Endothelial cell of hepatic sinusoid (primary cell): ENCODE measurements at regions not wholly inside any gene's neighbourhood (a gene's known extent, or its start where the extent isn't known, plus 50 kb on each side); places are given as distances from the start of the nearest gene placed in this dataset.
"Not testable (repeated sequence)": the region's sequence is repeated elsewhere in the genome, so short reads cannot be mapped to it uniquely, and the experiment has no call there.

Experiments
- in situ Hi-C: cut with HindIII; loops from 2 replicates; pipeline ENCODE4 v1.10.0; 2017; ENCODE audit warnings: low sequenced_read_pairs

DNA sequence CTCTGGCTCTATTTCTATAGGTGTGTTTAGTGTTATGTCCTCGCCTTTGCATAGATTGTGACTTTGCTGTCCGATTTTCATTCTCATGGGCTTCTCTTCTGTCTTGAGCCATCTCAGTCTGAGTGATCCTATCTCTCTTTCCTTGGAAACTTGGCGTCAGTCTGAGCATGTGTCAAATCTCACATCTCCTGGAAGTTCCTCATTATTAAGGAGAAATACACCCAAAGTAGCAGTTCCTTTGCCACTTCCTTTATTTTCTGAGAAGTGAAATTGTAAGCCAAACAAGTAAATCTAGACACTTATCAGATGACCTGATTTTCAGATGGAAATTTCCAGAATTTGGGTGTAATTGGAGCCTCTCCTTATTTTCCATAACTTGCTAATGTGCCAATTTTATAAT, 126.9 kb upstream of the ANKH start:
- in situ Hi-C loops: no loop called here

DNA sequence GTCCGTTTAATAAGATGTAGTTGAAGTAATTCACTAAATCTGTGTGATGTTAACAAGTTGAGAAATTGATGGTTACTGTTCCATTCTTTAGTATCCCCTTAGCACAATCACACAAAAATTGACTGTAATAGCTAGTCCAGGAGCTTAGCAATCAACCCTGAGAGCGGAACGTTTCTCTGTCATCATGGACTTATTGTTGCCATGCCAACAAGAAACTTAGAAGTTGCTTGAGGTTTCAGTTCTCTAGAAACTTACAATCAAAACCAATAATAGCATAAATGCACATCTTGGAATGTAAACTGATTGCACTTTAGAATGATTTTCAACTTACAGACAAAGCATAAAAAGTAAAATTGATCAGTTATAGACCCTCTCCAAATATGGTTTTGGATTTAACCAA, 125.4 kb upstream of the ANKH start:
- in situ Hi-C loops: no loop called here

DNA sequence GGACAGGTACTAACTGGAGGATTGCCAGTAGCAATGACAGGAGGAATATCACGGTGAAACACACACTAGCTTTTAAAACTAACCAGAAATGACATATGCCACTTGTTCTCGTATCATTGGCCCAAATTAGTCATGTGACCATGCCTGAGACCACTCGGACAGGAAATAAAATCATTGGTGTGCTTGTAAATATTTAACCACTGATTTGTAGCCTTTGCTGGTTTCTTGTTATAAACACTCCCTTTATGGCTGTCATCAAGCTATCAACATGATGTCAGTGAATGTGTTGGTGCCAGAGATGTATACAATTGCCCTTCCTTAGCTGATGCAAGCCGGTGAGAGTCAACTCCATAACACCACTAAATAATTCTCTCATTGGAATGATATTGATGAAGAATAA, 123.7 kb upstream of the ANKH start:
- in situ Hi-C loops: no loop called here

DNA sequence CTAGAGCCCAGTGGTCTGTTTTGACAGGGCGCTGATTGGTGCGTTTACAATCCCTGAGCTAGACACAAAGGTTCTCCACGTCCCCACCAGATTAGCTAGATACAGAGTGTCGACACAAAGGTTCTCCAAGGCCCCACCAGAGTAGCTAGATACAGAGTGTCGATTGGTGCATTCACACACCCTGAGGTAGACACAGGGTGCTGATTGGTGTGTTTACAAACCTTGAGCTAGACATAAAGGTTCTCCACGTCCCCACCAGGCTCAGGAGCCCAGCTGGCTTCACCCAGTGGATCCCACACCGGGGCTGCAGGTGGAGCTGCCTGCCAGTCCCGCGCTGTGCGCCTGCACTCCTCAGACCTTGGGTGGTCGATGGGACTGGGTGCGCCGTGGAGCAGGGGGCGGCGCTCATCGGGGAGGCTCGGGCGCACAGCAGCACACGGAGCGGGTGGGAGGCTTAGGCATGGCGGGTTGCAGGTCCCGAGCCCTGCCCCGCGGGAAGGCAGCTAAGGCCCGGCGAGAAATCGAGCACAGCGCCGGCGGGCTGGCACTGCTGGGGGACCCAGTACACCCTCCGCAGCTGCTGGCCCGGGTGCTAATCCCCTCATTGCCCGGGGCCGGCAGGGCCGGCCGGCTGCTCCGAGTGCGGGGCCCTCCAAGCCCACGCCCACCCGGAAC, 122.0 kb upstream of the ANKH start:
- in situ Hi-C loops: not testable (repeated sequence)

DNA sequence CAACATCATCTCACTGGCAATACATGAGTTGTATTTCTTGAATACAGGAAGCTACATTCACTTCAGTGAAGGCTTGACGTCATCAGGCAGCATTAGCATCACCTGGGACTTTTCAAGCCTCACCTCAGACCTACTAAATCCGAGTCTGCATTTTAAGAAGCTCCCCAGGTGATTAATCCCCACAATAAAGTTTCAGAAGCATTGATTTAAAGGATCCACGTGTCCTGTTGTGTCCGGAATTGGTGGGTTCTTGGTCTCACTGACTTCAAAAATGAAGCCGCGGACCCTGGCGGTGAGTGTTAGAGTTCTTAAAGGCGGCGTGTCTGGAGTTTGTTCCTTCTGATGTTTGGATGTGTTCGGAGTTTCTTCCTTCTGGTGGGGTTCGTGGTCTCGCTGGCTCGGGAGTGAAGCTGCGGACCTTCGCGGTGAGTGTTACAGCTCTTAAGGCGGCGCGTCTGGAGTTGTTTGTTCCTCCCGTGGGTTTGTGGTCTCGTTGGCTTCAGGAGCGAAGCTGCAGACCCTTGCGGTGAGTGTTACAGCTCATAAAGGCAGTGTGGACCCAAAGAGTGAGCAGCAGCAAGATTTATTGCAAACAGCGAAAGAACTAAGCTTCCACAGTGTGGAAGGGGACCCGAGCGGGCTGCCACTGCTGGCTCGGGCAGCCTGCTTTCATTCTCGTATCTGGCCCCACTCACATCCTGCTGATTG, 121.3 kb upstream of the ANKH start:
- in situ Hi-C loops: not testable (repeated sequence)

DNA sequence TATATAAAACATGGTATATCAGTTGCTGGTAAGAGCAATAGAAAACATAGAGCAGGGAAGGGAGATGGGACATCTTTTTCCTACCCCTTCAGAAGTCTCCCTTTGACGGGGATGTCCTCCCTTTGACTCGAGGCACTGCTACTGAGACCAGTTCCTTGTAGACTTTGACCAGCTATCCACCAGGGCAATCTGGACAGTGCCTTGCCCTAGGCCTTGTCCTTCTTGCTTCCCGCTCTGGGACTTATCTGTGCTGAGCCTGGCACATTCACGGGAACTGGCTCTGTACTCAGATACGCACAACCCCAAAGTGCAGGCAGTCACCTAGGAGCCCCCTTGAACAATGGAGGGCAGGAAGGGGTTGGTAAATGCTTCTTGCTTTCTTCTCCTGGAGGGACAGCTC, 116.6 kb upstream of the ANKH start:
- in situ Hi-C loops: no loop called here

DNA sequence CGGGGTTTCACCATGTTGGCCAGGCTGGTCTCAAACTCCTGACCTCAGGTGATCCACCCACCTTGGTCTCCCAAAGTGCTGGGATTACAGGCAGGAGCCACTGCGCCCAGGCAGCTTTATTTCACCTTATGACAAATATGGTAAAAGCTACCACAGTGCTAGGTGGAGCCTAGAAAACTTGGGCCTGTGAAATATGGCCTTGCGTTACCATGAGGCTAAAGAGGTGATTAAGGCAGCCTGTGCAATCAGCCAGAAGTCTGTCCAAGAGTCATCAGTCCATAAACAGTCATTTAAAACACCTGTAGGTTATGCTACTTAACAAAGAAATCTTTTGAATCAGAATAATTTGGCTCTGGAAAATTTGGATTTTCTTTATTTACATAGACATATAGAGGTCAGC, 114.8 kb upstream of the ANKH start:
- in situ Hi-C loops: no loop called here

DNA sequence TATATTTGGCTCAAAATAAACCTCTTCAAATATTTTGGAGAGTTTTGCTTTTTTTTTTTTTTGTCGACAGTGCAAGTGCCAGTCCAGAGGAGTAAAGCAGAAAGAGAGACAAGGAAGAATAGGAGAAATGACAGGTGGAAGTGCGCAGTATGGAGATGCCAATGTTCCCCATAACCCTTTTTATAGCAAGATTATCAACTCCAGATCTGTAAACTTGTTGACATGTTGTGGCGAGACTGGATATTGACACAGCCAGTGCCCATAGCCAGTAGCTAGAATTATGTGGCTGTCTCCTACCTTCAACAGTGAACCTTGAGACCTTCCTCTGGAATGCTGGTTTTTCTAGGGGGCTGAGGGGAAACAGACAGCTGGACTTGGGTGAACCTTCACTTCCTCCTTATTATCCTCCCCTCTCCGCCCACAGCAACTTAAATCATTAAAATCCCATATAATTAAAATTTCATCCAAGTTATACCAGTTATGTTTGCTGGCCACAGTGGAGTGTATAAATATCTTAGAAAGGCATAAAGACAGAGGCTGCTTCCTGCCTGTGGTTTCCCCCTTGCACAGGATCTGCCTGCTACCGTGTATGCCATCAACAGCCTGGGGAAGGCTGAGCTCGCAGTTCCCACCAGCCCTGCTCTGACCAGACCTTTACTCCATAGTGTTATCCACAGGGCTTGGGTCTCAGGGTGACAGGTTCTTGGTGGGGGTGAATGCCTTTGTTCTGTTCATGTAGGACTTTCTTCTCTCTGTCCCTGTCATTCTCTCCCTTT, 112.3 kb upstream of the ANKH start:
- in situ Hi-C loops: no loop called here

DNA sequence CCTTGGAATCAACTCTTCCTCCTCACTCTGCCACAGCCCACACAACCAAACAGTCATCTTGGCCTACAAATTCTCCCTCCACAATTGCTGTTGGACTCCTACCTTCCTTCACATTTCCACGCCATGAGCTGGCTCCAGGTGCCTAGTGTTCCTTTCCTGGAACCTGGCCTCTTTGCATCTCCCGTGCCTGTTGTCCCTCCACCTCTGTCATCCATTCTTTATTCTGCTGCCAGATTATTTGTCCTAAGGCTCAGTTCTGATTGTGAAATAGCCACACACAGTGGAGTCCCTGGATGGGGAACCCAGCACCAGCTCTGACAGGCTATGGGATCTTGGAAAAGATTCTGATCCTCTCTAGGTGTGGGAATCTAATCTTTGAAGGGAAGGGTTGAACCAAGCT, 109.1 kb upstream of the ANKH start:
- in situ Hi-C loops: no loop called here

DNA sequence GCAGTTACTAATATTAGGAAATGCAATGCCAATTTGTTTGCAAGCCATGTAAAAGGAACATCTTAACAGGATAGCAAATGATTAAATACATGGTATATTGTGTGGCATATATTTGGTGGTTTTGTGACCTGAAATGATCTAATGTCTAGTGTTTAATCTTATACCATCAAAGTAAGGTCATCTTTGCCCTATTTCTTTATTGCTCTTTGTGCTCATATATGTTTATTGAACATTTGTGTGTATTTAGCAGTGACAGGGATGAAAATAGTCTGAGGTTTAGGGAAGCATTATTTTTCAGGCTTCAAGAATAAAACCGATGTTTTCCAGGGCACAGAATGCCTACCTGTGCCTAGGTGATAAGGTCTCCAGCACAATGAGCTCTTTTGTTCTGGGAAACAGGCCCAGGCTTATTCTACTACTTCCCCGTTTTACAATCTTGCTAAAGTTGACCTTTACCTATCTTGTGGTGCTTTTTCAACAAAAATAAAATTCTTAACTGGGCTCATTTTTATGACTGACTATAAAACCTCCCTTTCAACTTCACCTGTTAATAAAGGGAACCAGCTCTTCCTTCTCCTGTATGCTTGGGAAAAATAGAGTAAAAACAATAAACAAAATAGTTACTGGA, 105.6 kb upstream of the ANKH start:
- in situ Hi-C loops: no loop called here

DNA sequence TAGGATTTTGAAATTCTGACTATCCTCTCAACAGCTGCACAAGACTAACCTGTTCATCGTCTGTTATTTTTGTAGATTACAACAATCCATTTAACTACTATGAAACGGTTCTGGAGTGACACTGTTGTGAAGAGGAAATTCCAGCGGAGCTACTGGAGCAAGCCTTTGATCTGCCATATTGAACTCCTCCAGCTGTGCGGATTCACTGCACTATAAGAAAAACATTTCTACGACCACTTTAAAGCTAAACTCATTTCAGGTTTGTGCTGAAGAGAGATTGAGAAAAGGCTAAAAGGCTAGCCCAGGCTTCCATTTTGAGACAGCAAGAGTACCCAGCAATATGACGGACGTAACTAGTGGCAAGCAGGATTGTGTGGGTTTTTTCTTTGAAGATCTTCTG, 104.9 kb upstream of the ANKH start:
- in situ Hi-C loops: no loop called here

DNA sequence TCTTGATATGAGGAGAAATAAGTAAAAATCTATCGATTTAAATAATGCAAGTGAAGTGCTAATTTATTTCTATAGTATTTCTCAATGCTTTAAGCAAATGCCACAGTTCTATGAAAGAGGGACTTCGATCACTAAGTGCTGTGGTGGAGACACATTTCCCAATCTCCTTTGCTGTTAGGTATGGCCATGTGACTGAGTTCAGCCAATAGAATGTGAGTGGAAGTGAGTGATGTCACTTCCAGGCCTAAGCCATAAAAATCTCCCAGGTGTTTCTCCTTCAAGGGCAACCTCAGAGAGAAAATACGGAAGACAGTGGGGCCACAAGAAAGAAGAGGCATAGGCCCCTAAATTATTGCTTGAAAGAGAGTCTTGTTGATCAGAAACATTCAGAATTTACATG, 100.3 kb upstream of the ANKH start:
- in situ Hi-C loops: no loop called here

DNA sequence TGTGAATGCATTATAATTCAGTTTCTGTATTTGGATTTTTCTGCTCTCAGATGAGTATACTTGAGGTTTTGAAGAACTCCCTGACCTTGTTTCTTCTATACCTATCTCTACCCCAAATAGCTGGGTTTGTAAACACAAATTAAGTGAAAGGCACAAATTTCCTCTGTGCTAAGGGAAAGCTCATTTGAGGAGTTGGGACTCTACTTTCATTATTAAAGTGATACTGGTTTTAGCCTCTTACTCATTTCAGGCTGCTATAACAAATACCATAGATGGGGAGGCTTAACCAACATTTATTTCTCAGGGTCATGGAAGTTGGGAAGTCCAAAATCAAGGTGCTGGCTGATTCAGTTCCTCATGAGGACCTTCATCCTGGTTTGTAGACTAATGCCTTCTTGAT, 97.2 kb upstream of the ANKH start:
- in situ Hi-C loops: no loop called here

DNA sequence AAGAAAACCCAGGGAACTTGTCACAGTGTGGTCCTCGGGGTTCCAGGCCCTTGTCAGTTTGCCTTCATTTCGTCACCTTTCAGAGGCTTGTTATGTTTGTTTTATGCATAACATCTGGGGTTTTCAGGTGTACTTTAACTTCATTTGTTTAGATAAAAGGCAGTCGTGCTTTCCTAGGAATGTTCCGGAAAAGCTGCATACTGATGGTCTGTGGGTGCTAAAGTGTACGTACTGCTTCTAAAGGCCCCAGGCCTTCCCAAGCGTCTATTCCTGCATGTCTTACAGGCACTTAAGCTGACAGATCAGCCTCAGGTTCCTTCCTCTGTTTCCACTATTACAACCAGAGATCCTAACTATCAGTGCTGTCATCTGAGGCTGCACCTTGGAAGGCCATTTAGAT, 95.6 kb upstream of the ANKH start:
- in situ Hi-C loops: no loop called here

DNA sequence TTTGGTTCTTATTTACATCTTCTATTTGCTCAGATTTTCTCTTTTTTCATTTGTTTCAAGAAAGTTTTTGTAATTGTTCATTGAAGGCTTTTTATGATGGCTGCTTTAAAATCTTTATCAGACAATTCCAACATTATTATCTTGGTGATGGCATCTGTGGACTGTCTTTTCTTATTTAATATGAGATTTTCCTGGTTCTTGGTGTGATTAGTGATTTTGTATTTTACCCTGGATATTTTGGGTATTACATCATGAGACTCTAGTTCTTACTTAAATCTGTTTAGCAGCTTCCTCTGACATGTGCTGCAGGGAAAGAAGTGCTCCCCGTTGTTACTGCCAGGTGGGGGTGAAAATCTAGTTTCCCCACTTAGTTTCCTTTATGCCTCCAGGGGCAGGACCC, 94.2 kb upstream of the ANKH start:
- in situ Hi-C loops: no loop called here

DNA sequence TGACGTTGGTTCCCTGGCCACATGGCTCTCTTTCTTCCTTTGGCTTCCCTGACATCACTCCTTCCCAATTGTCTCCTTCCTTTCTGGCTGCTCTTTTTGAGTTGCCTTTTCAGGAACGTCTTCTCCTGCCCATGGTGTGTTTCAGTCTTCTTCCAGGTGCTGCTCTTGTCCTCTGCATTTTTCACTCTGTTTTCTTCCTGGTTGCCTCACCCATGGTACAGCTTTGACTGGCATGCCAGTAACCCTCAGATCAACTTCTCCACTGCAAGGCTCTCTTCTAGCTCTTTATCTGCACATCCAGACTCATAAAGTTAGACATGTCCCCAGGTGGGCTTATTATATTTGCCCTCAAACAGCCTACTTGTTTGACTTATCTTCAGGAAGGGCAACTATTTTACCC, 91.0 kb upstream of the ANKH start:
- in situ Hi-C loops: no loop called here

DNA sequence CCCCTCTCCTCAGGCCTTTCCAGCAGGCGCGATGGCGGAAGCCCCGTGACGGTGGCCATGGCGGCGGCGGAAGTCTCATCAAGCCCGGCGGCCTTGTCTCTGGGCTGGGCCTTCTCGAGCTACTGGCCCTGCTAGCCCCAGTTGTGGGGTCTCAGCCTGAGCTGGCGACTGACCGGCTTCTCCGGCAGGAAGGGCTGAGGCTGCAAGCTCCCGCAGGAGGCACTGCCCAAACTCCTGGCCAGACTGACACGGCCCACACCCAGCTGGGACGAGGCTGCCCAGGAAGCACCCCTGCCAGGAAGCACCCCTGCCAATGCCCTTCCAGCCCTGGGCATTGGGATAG, 88.5 kb upstream of the ANKH start:
- in situ Hi-C loops: no loop called here

DNA sequence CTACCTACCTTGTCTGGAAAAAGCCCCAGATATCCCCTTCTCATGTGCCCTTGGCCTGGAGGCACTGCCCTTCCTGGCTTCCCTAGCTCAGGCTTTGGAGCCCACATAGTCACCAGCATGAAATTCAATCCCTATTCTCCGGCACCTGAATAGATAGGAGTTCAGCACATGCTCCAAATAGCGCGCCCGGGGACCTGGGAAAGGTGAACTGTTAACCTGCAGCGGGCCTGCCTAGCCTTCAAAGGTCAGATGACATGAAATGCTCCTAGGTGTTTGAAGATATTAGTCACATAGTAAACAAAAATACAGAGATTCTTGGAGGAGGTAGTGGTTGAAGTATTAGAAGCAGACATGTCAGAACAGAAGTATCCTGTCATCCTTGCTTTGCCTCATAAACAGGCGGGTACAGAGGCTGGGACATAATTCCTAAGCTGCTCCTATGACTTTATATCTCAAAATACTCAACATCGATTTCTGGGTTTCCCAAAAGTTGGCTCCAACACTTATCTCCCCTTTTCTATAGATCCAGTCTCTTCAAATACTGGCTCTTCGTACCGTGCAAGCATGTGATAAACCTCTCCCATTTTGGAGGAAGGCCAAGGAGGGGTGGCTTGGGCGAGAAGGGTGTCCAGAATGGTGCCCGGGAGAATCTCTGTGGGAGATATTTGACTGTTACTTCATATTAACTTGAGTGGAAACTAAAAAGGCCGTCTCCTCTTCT, 88.0 kb upstream of the ANKH start:
- in situ Hi-C loops: no loop called here

DNA sequence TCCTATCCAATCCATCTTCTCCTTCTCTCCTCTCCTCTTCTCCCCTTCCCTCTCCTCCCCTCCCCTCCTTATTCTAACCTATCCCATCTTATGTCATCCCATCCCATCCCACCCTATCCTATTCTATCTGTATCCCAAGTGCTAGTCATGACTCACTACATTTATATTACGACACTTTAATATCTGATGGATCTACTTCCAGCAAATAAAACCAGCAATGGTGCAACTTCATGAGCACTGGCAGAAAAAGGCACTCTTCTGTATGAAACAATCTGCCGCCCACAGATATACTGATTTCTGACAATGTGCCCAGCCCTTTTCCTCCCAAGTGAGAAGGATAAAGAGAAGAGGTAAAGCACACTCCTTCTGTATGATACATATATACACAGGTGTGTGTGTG, 86.6 kb upstream of the ANKH start:
- in situ Hi-C loops: no loop called here

DNA sequence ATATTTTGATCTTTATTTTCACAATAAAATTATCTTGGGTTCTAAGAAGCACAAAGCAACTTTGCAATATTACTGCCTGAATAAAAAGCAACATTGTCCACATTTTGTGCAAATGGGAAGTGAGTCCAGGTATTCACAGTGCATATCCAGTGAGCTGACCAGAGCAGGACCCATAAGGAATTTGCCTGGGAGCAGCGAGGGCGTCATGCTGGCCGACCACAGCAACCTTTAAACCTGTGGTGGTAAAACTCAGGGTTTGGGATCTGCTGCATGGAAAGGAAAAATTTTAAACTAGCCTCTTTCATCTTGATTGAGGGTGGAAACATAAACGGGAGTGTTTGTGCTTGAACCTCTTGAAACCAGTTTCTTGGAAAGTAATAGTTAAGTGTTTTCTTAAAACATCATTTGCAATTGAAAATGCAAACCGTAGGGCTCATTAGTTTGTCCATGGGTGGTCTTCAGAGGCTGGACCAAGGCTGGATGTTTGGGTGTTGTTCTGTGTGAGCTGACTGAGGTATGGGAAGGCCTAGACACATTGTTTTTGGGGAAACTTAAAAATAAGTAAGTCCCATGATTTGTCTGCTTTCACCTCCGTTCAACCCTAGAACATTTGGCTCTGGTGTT, 85.0 kb upstream of the ANKH start:
- in situ Hi-C loops: no loop called here
